Fibroblast of lung (primary cell): ENCODE measurements at regions not wholly inside any gene's neighbourhood (a gene's known extent, or its start where the extent isn't known, plus 50 kb on each side); places are given as distances from the start of the nearest gene placed in this dataset.

Source experiments
- CTCF ChIP-seq, 2 donors: IDR thresholded peaks in 1 of 2; conservative IDR thresholded peaks in 1 of 2; 1 replicate in 1 of 2; 2 replicates in 1 of 2; pipeline ENCODE4 v1.5.1; 2011 to 2012; ENCODE audit warnings: low read length in 2 of 2, control low read depth in 1 of 2, inconsistent platforms in 1 of 2, low read depth in 1 of 2, mild to moderate bottlenecking in 1 of 2
- EZH2 ChIP-seq: IDR thresholded peaks from 2 replicates; pipeline ENCODE4 v1.5.1; 2012; ENCODE audit warnings: low read length, control low read depth, mild to moderate bottlenecking; ENCODE audit errors: missing control alignments

- TF ChIP-seq CTCF (conservative IDR thresholded peaks at IDR 0.05 in 1 of 2, IDR thresholded peaks at IDR 0.05 in 1 of 2; ENCODE audit: low read depth in 1 of 2, low read length in 2 of 2), result no peak
- TF ChIP-seq EZH2, result no peak
Observed at GRCh38 chr5:117204404-117204803, 629.8 kb upstream of the SEMA6A start.
